HG03571 (cell line): ENCODE measurements at regions not wholly inside any gene's neighbourhood (a gene's known extent, or its start where the extent isn't known, plus 50 kb on each side); places are given as distances from the start of the nearest gene placed in this dataset.

Source experiments
- ATAC-seq: cut with Tn5 transposase; IDR thresholded peaks from one replicate; pipeline ENCODE4 v1.9.1; 2021; ENCODE audit not compliant: unreplicated experiment

DNA sequence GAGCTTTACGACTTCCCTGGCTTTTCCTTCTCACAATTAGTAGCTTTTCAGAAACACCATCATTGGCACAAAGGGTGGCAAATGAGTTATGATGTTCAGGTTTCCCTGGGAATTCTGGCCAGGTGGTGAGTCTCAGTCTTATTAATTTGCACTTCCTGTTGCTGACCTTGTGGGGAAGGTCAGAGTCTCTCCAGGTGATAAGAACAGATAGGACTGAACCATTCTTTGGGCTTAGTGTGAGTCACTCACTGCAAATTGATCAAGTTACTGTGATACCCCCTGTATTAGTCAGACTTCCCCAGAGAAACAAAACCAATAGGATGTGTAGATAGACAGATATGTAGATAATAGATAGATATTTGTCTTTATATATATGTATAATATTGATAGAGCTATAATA, 53.8 kb upstream of the RANBP3L start:
- ATAC-seq = no peak

GRCh38 chr5:36356915-36357314, 55.2 kb upstream of the RANBP3L start:
- no peak for ATAC-seq

- no peak for ATAC-seq
Observed at GRCh38 chr5:36357391-36357975, 55.8 kb upstream of the RANBP3L start.

GRCh38 chr5:36359267-36359666, 57.6 kb upstream of the RANBP3L start:
- ATAC-seq = no peak

DNA sequence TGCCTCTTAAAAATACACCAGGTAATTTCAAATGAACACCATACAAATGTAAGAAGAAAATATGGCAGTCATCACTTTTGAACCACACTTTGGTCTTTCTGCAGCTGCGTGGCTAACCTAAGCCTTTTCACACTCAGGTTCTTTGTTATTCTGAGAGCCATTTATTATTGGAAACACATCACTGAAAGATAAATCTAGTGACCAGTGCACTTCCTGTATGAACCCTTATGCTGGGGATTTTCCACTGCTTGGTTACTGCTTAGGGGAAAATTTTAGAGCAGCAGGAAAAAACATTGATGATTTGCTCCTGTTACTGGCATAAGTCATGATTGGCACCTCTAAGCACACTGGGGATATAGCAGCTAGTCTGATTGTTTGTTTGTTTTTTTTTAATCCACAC, 58.6 kb upstream of the RANBP3L start:
- no peak for ATAC-seq

DNA sequence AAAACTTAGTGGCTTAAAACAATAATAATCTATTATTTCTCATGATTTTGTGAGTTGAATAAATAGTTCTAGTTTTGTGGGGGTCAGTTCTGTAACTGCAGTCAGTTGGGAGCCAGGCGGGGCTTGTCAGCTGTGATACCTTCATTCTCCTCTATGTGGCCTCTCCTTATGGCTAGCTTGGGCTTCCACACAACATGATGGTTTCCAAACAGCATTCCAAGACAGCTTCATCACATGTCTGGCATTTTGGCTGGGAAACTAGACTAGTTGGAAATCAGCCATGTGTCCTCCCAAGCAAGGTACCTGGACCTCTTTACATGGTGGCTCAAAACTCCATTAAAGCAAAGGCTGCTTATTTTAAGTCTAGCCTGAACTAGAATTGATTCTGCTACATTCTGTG, 61.4 kb upstream of the RANBP3L start:
- ATAC-seq = no peak

- no peak for ATAC-seq
Observed at GRCh38 chr5:36363744-36364143, 62.0 kb upstream of the RANBP3L start.

DNA sequence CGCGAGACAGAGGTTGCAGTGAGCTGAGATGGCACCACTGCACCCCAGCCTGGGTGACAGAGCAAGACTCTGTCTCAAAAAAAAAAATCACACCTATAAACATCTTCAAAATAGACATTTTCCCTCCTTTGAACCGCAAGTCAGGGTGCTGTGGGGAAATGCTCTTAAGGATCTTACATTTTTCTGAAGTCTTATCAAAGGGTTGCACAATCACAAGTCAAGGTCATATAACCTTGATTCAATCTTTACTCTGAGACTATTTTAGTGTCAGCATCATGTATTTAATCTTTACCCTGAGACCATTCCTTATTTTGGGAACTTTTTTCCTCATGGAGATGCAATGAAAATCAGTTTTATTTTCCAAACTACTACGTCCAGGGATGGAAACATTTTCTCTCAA, 62.8 kb upstream of the RANBP3L start:
- ATAC-seq = no peak

DNA sequence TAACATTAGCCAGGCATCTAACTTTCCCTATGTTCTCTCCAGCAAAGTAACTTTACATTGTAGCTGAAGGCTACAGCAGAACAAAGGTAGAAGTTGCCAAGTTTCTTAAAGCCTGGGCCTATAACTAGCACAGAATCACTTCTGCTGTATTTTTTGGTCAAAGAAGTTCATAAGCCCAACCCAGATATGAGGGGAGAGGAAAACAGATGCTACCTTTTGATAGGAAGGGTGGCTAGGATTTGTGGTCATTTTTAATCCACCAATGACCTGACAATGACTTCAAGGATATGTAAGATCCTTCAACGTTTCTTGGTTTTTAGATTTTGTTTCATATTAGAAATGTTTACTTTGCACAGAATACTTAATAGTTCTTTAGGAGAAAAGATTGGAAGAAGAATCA, 64.2 kb upstream of the RANBP3L start:
- ATAC-seq = no peak

DNA sequence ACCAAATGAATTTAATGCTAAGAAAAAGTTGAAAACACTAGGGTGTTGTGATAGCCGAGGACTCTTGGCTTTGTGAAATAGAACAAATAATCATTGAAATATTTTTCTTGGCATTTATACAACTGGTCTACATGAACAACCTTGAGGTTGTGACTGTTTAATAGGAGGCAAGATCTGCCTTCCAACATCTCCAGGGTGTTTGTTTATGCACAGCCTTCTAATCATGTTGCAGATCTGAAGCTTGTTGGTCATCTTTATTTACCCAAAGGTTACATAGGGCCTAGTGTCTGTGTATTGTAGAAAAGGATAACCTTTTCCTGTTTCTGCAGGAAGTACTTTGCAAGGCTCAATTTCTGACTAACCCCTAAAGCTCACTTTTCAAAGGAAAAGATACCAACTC, 65.2 kb upstream of the RANBP3L start:
- ATAC-seq = no peak

- no peak for ATAC-seq
Observed at GRCh38 chr5:36367524-36367923, 65.8 kb upstream of the RANBP3L start.

DNA sequence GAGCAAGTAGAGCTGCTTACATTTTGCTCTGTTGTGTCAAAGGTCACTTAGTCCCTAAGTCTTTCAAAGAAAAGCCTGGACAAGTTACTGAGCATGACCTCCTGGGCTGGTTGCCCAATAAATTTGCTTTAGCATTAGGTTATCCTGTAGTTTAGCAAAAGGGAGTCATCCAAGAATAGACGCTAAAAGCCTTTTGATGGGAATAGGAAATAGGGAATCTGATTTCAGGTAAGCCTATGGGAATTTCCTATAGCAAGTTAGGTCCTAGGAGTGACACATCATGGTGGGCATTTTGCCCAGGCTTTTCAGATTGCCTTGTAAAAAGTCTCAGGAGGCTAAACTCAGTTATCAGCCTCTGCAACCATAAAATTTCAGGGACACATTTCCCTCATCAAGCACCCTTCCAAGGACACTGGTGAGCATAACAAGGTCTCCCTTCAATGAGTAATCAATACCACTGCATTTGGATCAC, 67.6 kb upstream of the RANBP3L start:
- ATAC-seq = no peak

GRCh38 chr5:36370073-36370472, 68.4 kb upstream of the RANBP3L start:
- ATAC-seq = no peak

DNA sequence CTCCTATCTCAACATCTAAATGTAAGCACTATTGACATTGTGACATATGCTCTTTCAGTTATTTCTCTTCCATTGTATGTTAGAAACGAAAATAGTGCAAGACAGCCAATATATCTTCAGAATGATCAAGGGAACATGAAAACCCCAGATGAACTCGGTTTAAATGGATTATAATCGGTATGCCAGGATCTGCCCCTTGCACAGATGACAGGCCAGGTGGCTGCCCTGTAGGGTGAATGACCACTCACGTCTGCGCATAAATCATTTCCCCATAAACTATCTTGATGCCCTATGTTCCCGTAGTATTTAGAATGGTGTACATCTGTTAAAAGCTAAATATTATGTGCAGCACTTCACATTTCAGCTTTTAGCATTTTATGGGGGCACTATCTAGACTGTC, 69.7 kb upstream of the RANBP3L start:
- ATAC-seq = no peak

DNA sequence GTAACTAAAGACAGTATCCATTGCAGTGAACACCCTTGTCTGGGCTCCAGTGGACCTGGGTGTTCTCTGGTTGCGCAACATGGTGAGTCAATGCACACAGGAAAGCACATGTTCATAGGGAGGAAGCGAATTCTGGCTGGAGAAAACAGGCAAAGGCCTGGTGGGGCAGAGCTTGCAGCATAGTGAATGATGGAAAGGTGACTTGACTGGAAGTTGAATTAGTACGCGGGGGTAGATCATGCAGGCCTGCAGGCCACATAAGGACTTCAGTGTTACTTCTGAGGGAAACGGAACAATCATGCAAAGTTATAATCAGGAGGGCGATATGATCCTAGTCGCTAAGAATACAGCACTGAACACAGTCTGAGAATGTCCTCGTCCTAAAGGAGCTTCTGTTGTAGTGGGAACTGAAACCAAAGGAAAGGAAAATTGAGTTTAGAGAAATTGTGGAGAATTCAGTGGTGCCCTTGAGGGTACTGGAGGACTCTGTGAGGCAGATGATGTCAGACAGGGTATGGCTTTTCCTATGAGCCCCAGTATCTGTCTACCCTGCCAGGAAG, 71.9 kb upstream of the RANBP3L start:
- ATAC-seq = no peak

DNA sequence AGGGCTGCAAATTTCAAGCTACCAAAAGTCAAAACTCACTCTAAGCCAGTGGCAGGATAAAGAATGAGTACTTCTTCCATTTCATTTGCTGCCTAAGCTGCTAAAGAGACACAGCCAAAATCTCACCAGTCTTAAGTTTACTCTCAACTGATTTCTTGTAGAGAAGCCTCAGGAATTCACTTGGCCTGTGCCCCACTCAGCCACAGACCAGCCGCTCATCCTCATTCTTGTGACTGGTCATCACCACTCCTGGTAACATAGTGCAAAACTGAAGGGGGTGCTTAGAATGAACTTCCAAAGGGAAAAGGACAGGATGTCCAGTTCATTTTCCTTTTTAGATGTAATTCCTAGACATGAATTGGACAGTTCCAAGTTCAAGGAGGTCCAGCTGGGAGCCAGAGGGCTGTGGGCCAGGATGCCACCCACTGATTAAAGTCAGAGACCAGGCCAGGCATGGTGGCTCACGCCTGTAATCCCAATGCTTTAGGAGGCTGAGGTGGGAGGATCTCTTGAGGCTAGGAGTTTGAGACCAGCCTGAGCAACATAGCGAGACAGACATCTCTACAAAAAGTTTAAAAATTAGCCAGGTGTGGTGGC, 72.7 kb upstream of the RANBP3L start:
- ATAC-seq = no peak

GRCh38 chr5:36377192-36377591, 75.5 kb upstream of the RANBP3L start:
- no peak for ATAC-seq

DNA sequence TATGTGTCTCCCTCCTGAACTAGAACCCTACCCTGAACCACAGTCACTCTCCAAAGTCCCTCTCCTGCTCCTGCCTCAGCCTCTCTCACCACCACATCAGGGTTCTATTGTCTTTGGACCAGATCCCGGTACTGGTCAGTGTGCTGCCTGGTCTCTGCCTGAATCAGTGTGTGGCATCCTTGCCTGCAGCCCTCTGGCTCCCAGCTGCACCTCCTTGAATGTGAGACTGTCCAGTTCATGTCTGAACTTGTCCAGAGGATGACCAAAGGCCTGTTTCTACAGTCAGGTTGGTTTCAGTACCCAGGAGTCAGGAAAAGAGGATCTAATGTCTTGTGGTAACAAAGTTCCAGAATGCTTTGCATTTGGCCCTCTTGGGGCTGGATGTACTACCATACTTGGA, 76.8 kb upstream of the RANBP3L start:
- ATAC-seq = no peak

DNA sequence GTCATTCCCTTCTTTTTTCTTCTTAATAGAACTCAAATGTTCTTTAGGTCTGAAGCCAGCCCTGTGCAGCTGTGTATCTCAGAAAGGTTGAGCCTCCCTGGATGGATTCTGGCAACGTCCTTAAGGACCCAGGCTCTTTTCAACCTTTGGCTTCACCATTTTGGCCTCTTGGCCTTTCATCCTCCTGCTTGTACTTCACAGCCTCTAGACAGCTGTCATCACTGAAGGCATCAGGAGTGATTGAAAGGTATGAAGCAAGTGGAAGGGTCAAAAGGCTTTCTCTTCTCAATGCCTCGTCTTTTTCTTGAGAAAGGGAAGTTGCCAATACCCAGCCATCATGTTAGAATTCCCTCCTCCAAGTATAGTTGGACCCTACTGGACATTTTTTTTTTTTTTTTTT, 81.2 kb upstream of the RANBP3L start:
- ATAC-seq = no peak

DNA sequence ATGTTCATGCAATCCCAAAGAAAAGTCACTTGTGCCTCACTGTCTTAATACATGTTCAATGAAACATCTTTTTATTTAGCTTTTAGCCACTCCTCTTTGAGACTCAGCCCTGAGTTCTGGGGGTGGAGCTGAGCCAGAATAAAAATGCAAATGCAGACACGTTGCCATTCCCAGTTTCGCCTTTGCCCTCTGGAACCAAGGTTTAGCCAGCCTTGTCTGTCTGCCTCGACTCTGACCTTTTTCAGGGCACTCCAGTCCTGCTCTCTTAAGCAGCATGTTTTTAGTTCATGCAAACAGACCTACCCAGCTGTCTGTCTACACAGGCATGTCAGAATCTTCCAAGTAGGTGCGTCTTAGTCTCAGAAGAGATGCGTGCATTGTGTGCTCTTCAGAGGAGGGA, 82.2 kb upstream of the RANBP3L start:
- no peak for ATAC-seq

DNA sequence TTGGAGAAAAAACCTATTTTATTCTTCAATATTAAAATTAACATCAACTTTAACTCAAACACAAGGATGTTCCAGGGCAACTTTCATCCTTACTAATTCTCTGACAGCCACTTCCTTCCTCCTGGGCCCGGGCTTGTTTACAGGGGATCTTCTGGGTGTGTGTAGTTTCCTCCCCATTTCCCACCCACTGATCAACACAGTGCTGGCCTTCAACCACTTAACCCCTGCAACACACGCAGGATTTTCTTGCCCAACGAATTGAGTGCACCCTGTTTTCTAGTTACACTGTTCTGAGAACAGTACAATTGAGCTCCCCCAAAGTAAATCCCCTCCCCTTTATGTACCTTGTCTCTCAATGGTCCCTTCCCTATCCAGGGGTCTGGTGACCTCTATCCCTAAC, 83.1 kb upstream of the RANBP3L start:
- no peak for ATAC-seq

DNA sequence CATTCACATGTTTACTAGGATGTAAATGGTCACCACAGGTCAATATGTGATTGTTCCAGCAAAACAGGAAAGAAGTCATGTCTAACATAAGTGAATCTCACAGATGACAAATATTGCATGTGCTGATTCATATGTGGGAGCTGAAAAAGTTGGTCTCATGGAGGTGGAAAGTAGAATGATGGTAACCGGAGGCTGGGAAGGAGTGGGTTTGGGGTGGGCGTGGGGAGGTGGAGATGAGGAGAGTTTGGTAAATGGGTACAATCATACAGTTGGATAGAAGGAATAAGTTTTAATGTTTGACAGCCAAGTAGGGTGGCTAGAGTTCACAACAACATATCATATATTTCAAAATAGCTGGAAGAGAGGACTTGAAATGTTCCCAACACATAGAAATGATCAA, 83.8 kb upstream of the RANBP3L start:
- no peak for ATAC-seq

DNA sequence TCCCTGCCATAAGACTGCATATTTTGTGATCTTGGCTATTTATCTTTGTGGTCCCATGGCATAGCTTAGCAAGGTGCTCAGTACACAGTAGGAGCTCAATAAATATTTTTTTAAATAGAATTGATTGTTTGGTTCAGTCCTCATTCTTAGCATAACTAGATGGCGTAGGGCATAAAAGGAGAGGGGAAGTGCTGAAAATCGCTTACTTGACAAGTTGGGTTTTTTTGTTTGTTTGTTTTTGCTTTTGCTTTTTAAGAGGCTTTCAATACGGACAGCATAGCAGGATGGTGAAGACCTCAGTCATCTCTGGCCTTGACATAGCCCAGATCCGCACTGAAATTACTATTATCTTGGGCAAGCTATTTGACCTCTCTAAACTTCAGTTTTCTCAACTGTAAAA, 86.6 kb upstream of the RANBP3L start:
- ATAC-seq = no peak
